Tibial nerve (tissue), 4 donors: ENCODE measurements at regions not wholly inside any gene's neighbourhood (a gene's known extent, or its start where the extent isn't known, plus 50 kb on each side); places are given as distances from the start of the nearest gene placed in this dataset.

Experiments used
- CTCF ChIP-seq, 5 experiments: fragments of 200-600 bp in 3 of 5; fragments of 450-650 bp in 2 of 5; sonication (generic) in 3 of 5; IDR thresholded peaks; one replicate each; pipeline ENCODE4 v1.5.1; 2016 to 2019; ENCODE audit warnings: antibody characterized with exemption in 5 of 5, mild to moderate bottlenecking in 3 of 5, moderate library complexity in 2 of 5
- EP300 ChIP-seq, 2 donors: sonication (generic); formaldehyde crosslinking; IDR thresholded peaks; one replicate each; pipeline ENCODE4 v1.6.1; 2017; ENCODE audit warnings: antibody characterized with exemption in 2 of 2, mild to moderate bottlenecking in 1 of 2
- POLR2A ChIP-seq, 2 donors: fragments of 450-650 bp; IDR thresholded peaks; one replicate each; pipeline ENCODE4 v1.6.1; 2017; ENCODE audit warnings: antibody characterized with exemption in 2 of 2, mild to moderate bottlenecking in 2 of 2, moderate library complexity in 2 of 2

GRCh38 chr6:21371061-21371460 is 222.5 kb upstream of the SOX4 start:
- TF ChIP-seq POLR2A (IDR thresholded peaks at IDR 0.05) = no peak
- TF ChIP-seq EP300 (IDR thresholded peaks at IDR 0.05) = no peak
- no peak for TF ChIP-seq CTCF (IDR thresholded peaks at IDR 0.05)
